GM13976 (cell line): ENCODE measurements at regions not wholly inside any gene's neighbourhood (a gene's known extent, or its start where the extent isn't known, plus 50 kb on each side); places are given as distances from the start of the nearest gene placed in this dataset.

Source experiments
- DNase-seq: peaks from one replicate; pipeline ENCODE4 v3.0.0; 2012; ENCODE audit warnings: low spot score
- in situ Hi-C: fragments of 300-500 bp; cut with MboI; formaldehyde crosslinking; loops from one replicate; pipeline ENCODE4 v1.12.0; 2022; ENCODE audit warnings: low sequenced_read_pairs, mixed read lengths, inconsistent platforms; ENCODE audit not compliant: unreplicated experiment
- TF ChIP-seq, protein P1 (sequence below): IDR thresholded peaks from 2 replicates; pipeline ENCODE4 v1.5.1; 2012; ENCODE audit warnings: borderline replicate concordance, mild to moderate bottlenecking; ENCODE audit not compliant: insufficient read depth; ENCODE audit errors: extremely low read depth, missing control alignments, control extremely low read depth

- TF ChIP-seq, protein P1, sequence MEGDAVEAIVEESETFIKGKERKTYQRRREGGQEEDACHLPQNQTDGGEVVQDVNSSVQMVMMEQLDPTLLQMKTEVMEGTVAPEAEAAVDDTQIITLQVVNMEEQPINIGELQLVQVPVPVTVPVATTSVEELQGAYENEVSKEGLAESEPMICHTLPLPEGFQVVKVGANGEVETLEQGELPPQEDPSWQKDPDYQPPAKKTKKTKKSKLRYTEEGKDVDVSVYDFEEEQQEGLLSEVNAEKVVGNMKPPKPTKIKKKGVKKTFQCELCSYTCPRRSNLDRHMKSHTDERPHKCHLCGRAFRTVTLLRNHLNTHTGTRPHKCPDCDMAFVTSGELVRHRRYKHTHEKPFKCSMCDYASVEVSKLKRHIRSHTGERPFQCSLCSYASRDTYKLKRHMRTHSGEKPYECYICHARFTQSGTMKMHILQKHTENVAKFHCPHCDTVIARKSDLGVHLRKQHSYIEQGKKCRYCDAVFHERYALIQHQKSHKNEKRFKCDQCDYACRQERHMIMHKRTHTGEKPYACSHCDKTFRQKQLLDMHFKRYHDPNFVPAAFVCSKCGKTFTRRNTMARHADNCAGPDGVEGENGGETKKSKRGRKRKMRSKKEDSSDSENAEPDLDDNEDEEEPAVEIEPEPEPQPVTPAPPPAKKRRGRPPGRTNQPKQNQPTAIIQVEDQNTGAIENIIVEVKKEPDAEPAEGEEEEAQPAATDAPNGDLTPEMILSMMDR: no peak
- DNase-seq: no peak
- in situ Hi-C loops: no loop called here
Measured at GRCh38 chr17:34858591-34859565, 102.4 kb downstream of the CCT6B start.

DNA sequence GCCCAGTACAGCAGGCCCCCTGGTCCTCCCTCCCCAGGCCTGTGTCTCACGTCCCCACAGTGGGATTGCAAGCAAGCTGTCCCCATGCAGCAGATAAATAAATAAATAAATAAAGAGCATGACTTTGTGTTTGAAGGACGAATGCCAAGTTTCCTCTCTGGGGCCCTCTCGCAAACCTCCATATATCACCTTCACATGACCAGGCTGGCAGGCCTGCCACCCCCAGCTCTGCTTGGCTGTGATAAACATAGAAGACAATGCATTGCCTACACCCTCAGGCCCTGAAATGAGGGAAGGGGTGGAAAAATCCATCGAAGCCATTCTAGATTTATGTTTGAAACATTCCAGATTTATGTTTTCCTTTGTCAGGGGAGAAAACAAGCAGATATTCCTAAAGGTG, 107.3 kb downstream of the CCT6B start:
- no peak for DNase-seq
- TF ChIP-seq, protein P1: no peak
- in situ Hi-C loops: no loop called here

DNA sequence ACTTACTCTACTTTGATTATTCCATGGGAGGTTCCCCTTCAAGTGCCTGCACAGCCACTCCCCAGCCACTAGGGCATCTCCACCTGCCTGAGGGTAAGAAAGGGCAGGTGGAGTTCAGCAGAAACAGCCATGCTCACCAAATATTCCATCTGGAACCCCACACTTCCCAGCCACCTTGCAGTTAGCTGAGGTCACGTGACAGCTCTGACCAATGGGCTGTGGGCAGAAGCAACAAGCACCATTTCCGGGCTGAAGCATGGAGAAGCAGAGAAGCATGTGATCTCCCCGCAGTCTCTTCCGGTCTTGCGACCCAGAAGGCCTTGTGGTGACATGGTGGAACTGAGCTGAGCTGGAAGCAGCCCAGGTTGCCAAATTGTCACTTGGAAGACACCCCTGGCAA, 108.6 kb downstream of the CCT6B start:
- no peak for DNase-seq
- in situ Hi-C loops: no loop called here
- TF ChIP-seq, protein P1: no peak

GRCh38 chr17:34851961-34852540, 109.2 kb downstream of the CCT6B start:
- TF ChIP-seq, protein P1: no peak
- no peak for DNase-seq
- in situ Hi-C loops: no loop called here

DNA sequence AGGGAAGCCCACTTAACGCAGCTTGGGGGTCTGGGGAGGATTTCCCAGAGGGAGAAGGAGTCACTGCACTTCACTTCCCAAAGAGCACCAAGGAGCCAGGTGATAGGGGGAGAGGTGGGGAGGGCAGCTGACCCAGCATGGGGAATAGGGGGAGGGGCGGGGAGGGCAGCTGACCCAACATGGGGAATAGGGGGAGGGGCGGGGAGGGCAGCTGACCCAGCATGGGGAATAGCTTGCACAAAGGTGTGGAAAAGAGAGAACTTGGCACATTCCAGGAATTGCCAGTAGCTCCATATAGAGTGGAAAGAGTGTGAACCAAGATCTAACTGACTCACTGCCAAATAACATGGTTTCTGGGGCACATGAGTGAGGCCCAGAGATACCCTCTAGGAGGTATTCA, 110.3 kb downstream of the CCT6B start:
- TF ChIP-seq, protein P1: no peak
- in situ Hi-C loops: no loop called here
- no peak for DNase-seq

DNA sequence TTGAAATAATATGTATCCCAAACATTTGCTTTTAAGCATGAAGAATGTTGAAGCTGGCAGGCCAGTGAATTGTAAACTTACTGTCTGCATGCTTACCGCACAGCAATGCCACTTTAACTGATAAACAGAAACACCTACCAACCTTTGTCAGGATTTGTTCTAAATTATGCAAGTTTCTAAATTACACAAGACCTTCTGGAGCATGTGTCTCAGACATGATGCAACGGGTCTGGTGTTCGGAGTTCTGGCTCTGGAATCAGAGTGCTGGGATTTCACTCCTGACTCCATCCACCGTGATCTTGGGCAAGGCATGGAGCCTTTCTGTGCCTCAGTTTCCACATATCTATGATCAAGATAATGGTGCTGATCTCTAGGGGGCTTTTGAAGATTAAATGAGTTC, 111.2 kb downstream of the CCT6B start:
- in situ Hi-C loops: no loop called here
- no peak for DNase-seq
- TF ChIP-seq, protein P1: no peak
